Gastrocnemius medialis (tissue), 4 donors: ENCODE measurements at regions not wholly inside any gene's neighbourhood (a gene's known extent, or its start where the extent isn't known, plus 50 kb on each side); places are given as distances from the start of the nearest gene placed in this dataset.

Experiments used
- CTCF ChIP-seq, 5 experiments: fragments of 450-650 bp in 3 of 5; fragments of 200-600 bp in 2 of 5; sonication (generic) in 2 of 5; IDR thresholded peaks in 4 of 5; conservative IDR thresholded peaks in 1 of 5; 1 replicate in 4 of 5; 2 replicates in 1 of 5; pipeline ENCODE4 v1.5.1; 2016 to 2019; ENCODE audit warnings: antibody characterized with exemption in 5 of 5, mild to moderate bottlenecking in 3 of 5, moderate library complexity in 3 of 5
- POLR2A ChIP-seq, 2 donors: fragments of 450-650 bp; IDR thresholded peaks; one replicate each; pipeline ENCODE4 v1.6.1; 2017; ENCODE audit warnings: antibody characterized with exemption in 2 of 2, mild to moderate bottlenecking in 2 of 2, moderate library complexity in 2 of 2

GRCh38 chr2:208571764-208572131, 165.2 kb downstream of the PTH2R start:
- TF ChIP-seq CTCF (IDR thresholded peaks at IDR 0.05 in 4 of 5, conservative IDR thresholded peaks at IDR 0.05 in 1 of 5) (no peak), POLR2A (IDR thresholded peaks at IDR 0.05) (no peak)
